A673 (cell line): ENCODE measurements at regions not wholly inside any gene's neighbourhood (a gene's known extent, or its start where the extent isn't known, plus 50 kb on each side); places are given as distances from the start of the nearest gene placed in this dataset.
"Not testable (repeated sequence)": the region's sequence is repeated elsewhere in the genome, so short reads cannot be mapped to it uniquely, and the experiment has no call there.

Experiments used
- BruUV-seq: library from RNA; stranded (reverse); fragments of 400-500 nt; replicated peaks from 2 replicates; lab custom pipeline; 2021; lab: Mats Ljungman, UMichigan
- CTCF ChIA-PET: fragments of 300-600 bp; sonication (Branson Sonifier 250); formaldehyde crosslinking; loops from one replicate; lab custom pipeline; 2022; ENCODE audit warnings: antibody characterized with exemption; lab: Charles Lee
- POLR2A ChIA-PET: fragments of 300-600 bp; sonication (Branson Sonifier 250); formaldehyde crosslinking; loops from one replicate; lab custom pipeline; 2022; ENCODE audit warnings: antibody characterized with exemption; ENCODE audit not compliant: low non-redundant PET; lab: Charles Lee
- DNase-seq: peaks from one replicate; pipeline ENCODE4 v3.0.0-alpha.2; 2015; ENCODE audit warnings: low spot score
- H3K27ac ChIP-seq: fragments of 200-600 bp; sonication (generic); 2 replicates; pipeline ENCODE4 v1.5.1; 2016; ENCODE audit warnings: mixed run types, low read depth, mild to moderate bottlenecking, mixed read lengths, antibody characterized with exemption, low read length; ENCODE audit not compliant: poor library complexity, severe bottlenecking
- H3K27me3 ChIP-seq: fragments of 200-600 bp; sonication (generic); replicated peaks from 2 replicates; pipeline ENCODE4 v1.6.1; 2017; ENCODE audit warnings: mixed run types, low read depth, mild to moderate bottlenecking, mixed read lengths, antibody characterized with exemption, low read length; ENCODE audit not compliant: insufficient read depth, poor library complexity
- H3K36me3 ChIP-seq: fragments of 200-600 bp; sonication (generic); 2 replicates; pipeline ENCODE4 v1.6.1; 2016; ENCODE audit warnings: mixed run types, mild to moderate bottlenecking, mixed read lengths, antibody characterized with exemption, low read length; ENCODE audit not compliant: insufficient read depth, poor library complexity, severe bottlenecking
- H3K4me1 ChIP-seq: fragments of 200-600 bp; sonication (generic); 2 replicates; pipeline ENCODE4 v1.6.1; 2017; ENCODE audit warnings: mixed run types, mild to moderate bottlenecking, mixed read lengths, antibody characterized with exemption, low read length; ENCODE audit not compliant: insufficient read depth, poor library complexity, severe bottlenecking
- H3K4me3 ChIP-seq: fragments of 200-600 bp; sonication (generic); 2 replicates; pipeline ENCODE4 v1.5.1; 2016; ENCODE audit warnings: low read depth, mixed run types, mild to moderate bottlenecking, mixed read lengths, low read length; ENCODE audit not compliant: poor library complexity, severe bottlenecking
- H3K9me3 ChIP-seq: fragments of 200-600 bp; sonication (generic); 2 replicates; pipeline ENCODE4 v1.6.1; 2016; ENCODE audit warnings: mixed run types, low read depth, mild to moderate bottlenecking, mixed read lengths, antibody characterized with exemption, low read length; ENCODE audit not compliant: poor library complexity, severe bottlenecking
- EZH2 ChIP-seq: fragments of 200-600 bp; sonication (generic); IDR thresholded peaks from 2 replicates; pipeline ENCODE4 v1.6.1; 2017; ENCODE audit warnings: borderline replicate concordance, low read depth, mild to moderate bottlenecking, mixed read lengths, antibody characterized with exemption, low read length; ENCODE audit not compliant: poor library complexity, severe bottlenecking
- intact Hi-C: fragments of 100-400 bp; cut with micrococcal nuclease; formaldehyde crosslinking; loops from one replicate; pipeline ENCODE4 v1.10.0; 2022; ENCODE audit not compliant: unreplicated experiment
- TF ChIP-seq, protein P1 (sequence below): fragments of 300-800, 200-600 bp; sonication (generic); conservative IDR thresholded peaks from 2 replicates; pipeline ENCODE4 v1.5.1; 2017; ENCODE audit warnings: low read depth, mild to moderate bottlenecking, antibody characterized with exemption, low read length, moderate library complexity, mixed read lengths

DNA sequence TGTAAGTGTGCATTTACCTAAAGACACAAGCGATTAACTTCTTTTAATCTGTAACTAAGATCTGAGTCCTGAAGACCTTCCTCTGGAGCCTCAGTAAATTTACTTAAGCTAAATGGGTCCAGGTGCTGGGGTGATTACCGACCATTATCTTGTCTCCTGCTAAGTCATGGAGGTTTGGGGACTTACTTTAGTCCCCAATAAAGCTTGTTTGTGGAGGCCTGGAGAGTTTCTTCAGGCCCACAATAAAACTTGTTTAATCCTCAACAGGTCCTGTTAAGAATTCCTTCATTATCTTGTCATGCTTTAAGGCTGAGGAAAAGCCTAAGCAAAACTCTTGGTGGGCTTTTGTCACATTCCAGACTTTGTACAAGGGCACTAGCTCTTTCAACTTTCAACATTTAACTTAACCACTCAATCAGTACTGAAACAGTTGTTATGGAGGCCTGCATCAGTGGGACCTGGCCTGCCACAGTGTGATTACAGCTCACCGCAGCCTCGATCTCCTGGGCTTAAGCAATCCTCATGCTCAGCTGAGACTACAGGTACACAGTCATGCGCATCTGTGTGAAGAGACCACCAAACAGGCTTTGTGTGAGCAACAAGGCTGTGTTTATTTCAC, 84.0 kb downstream of the FMO4 start:
- no peaks in the 10 kb centered on the region for H3K4me1 ChIP-seq
- no peaks in the 10 kb centered on the region for H3K36me3 ChIP-seq
- TF ChIP-seq, protein P1, sequence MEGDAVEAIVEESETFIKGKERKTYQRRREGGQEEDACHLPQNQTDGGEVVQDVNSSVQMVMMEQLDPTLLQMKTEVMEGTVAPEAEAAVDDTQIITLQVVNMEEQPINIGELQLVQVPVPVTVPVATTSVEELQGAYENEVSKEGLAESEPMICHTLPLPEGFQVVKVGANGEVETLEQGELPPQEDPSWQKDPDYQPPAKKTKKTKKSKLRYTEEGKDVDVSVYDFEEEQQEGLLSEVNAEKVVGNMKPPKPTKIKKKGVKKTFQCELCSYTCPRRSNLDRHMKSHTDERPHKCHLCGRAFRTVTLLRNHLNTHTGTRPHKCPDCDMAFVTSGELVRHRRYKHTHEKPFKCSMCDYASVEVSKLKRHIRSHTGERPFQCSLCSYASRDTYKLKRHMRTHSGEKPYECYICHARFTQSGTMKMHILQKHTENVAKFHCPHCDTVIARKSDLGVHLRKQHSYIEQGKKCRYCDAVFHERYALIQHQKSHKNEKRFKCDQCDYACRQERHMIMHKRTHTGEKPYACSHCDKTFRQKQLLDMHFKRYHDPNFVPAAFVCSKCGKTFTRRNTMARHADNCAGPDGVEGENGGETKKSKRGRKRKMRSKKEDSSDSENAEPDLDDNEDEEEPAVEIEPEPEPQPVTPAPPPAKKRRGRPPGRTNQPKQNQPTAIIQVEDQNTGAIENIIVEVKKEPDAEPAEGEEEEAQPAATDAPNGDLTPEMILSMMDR: no peak
- no peak for TF ChIP-seq EZH2
- H3K9me3 ChIP-seq: no peaks in the 10 kb centered on the region
- intact Hi-C loops: no loop called here
- ChIA-PET POLR2A (no interaction called here), CTCF (no interaction called here)
- BruUV-seq: no TSS peak
- H3K27me3 ChIP-seq: no peaks in the 10 kb centered on the region
- DNase-seq: no peak
- H3K27ac ChIP-seq: no peak overlapping the region
- no peak overlapping the region for H3K4me3 ChIP-seq

DNA sequence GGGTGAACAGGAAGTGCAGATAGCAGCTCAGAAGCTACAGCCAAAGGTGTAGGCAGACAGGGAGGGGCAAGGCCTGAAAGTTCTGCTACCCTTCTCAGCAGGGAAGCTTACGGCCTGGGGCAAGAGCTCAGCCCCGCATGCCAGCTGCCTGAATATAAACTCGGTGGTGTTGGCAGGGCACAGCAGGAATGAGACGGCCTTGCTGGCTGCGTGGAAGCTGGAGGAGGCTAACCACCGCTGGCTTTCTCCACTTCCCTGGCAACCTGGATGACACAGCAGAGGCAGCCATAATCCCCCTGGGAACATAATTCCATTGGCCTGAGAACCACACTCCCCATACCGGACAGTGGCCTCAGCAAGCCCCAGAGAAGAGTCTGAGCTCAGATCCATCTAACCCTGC, 81.9 kb upstream of the PRRC2C start:
- ChIA-PET POLR2A (no interaction called here), CTCF (no interaction called here)
- H3K27ac ChIP-seq: no peak overlapping the region
- TF ChIP-seq EZH2: no peak
- TF ChIP-seq, protein P1: no peak
- no peaks in the 10 kb centered on the region for H3K27me3 ChIP-seq
- BruUV-seq: no TSS peak
- no peaks in the 10 kb centered on the region for H3K36me3 ChIP-seq
- peak; percentile 13 for DNase-seq
- no peak overlapping the region for H3K4me3 ChIP-seq
- H3K4me1 ChIP-seq: no peaks in the 10 kb centered on the region
- no peaks in the 10 kb centered on the region for H3K9me3 ChIP-seq
- intact Hi-C loops: no loop called here

DNA sequence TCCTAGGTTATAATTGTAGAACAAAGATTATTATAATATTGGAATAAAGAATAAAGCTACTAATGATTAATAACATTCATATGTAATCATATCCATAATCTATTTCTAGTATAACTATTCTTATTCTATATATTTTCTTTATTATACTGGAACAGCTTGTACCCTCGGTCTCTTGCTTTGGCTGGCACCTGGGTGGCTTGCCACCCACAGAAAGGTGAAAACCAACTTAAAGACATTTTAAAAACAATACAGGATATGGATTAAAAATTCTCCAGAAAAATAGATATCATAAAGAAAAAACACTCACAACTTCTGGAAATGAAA, 80.0 kb upstream of the PRRC2C start:
- H3K36me3 ChIP-seq: no peaks in the 10 kb centered on the region
- ChIA-PET CTCF (no interaction called here), POLR2A (no interaction called here)
- no peak for DNase-seq
- intact Hi-C loops: loop anchor here (5.0 kb wide), 1 partner anchor 158 kb away; the partner anchor contains the start of gene FMO1
- H3K9me3 ChIP-seq: no peaks in the 10 kb centered on the region
- H3K27ac ChIP-seq: no peak overlapping the region
- TF ChIP-seq, protein P1: no peak
- TF ChIP-seq EZH2: no peak
- H3K4me1 ChIP-seq: no peaks in the 10 kb centered on the region
- no peaks in the 10 kb centered on the region for H3K27me3 ChIP-seq
- BruUV-seq: no TSS peak
- H3K4me3 ChIP-seq: no peak overlapping the region

DNA sequence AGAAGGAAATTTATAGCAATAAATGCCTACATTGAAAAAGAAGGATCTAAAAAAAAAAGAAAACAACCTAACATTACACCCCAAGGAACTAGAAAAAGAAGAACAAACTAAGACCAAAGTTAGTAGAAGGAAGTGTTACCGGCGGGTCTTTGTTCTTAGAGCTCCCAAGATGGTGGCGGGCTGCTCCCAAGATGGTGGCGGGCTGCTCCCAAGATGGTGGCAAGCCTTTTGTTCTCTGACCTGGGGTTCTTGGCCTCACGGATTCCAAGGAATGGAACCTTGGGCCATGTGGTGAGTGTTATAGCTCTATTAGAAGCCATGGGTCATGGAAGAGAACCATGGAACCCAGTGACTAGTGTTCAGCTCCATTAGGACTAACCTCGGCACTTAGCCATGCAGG, 71.8 kb upstream of the PRRC2C start:
- DNase-seq, H3K9me3 ChIP-seq, H3K4me1 ChIP-seq, H3K27me3 ChIP-seq, H3K36me3 ChIP-seq, BruUV-seq, POLR2A ChIA-PET, intact Hi-C loops, H3K27ac ChIP-seq, H3K4me3 ChIP-seq, CTCF ChIA-PET: not testable (repeated sequence)
